Pons (tissue), 1 donor: ENCODE measurements at regions not wholly inside any gene's neighbourhood (a gene's known extent, or its start where the extent isn't known, plus 50 kb on each side); places are given as distances from the start of the nearest gene placed in this dataset.
A peak's percentile ranks its signal among the peaks of the same experiment; 100 is the strongest.
"Not testable (repeated sequence)": the region's sequence is repeated elsewhere in the genome, so short reads cannot be mapped to it uniquely, and the experiment has no call there.

ENCODE experiments used
- DNase-seq: peaks from one replicate; pipeline ENCODE4 v3.0.0-alpha.2; 2016; ENCODE audit warnings: low spot score

- no peak for DNase-seq
These were observed 50.0 kb downstream of the SOD2 start for GRCh38 chr6:159642995-159643394.

- DNase-seq: no peak
These were observed 50.6 kb downstream of the SOD2 start for GRCh38 chr6:159642481-159642880.

- DNase-seq: no peak
These were observed 52.1 kb downstream of the SOD2 start for GRCh38 chr6:159640722-159641482.

GRCh38 chr6:159640322-159640721 is 52.7 kb downstream of the SOD2 start:
- DNase-seq: no peak

- DNase-seq: no peak
These were observed 53.3 kb downstream of the SOD2 start for GRCh38 chr6:159639721-159640120.

GRCh38 chr6:159633196-159633595 is 59.8 kb downstream of the SOD2 start:
- DNase-seq: no peak

- no peak for DNase-seq
These were observed 61.2 kb downstream of the SOD2 start for GRCh38 chr6:159631886-159632285.

- DNase-seq: no peak
These were observed 65.1 kb downstream of the SOD2 start for GRCh38 chr6:159627939-159628338.

GRCh38 chr6:159626506-159626905 is 66.5 kb downstream of the SOD2 start:
- DNase-seq: not testable (repeated sequence)

- no peak for DNase-seq
These were observed 69.9 kb downstream of the SOD2 start for GRCh38 chr6:159623156-159623555.

- no peak for DNase-seq
These were observed 72.1 kb downstream of the SOD2 start for GRCh38 chr6:159620947-159621346.

GRCh38 chr6:159617444-159617843 is 75.6 kb downstream of the SOD2 start:
- no peak for DNase-seq

- DNase-seq: no peak
These were observed 76.6 kb downstream of the SOD2 start for GRCh38 chr6:159616456-159616855.

- DNase-seq: no peak
These were observed 77.1 kb downstream of the SOD2 start for GRCh38 chr6:159615918-159616317.

- no peak for DNase-seq
These were observed 82.2 kb downstream of the SOD2 start for GRCh38 chr6:159610881-159611280.

- DNase-seq: no peak
These were observed 83.3 kb downstream of the SOD2 start for GRCh38 chr6:159609652-159610178.

- no peak for DNase-seq
These were observed 83.9 kb downstream of the SOD2 start for GRCh38 chr6:159608961-159609651.

GRCh38 chr6:159606786-159607185 is 86.3 kb downstream of the SOD2 start:
- DNase-seq: no peak

GRCh38 chr6:159604443-159604956 is 88.5 kb downstream of the SOD2 start:
- DNase-seq: no peak

- DNase-seq: no peak
These were observed 90.5 kb downstream of the SOD2 start for GRCh38 chr6:159602431-159603041.

GRCh38 chr6:159601211-159601610 is 91.8 kb downstream of the SOD2 start:
- DNase-seq: no peak

- peak; percentile 41 for DNase-seq
These were observed 97.9 kb downstream of the SOD2 start for GRCh38 chr6:159595173-159595572.

- DNase-seq: peak; percentile 5
These were observed 98.3 kb downstream of the SOD2 start for GRCh38 chr6:159594750-159595117.
